T-helper 2 cell treated with Interferon-gamma antibody and Interleukin-4, amounts not matched to agents 5 μg/mL and 100 μg/mL, for 36 hours (primary cell): ENCODE measurements at regions not wholly inside any gene's neighbourhood (a gene's known extent, or its start where the extent isn't known, plus 50 kb on each side); places are given as distances from the start of the nearest gene placed in this dataset.

Source experiments
- DNase-seq: peaks from one replicate; pipeline ENCODE4 v3.0.0; 2021; ENCODE audit warnings: low spot score
- H3K27ac Mint-ChIP-seq: one replicate; pipeline ENCODE4 v1.8.0; 2021; ENCODE audit warnings: mild to moderate bottlenecking, mixed read lengths
- H3K27me3 Mint-ChIP-seq: one replicate; pipeline ENCODE4 v1.8.0; 2021; ENCODE audit warnings: low read depth, mixed read lengths
- H3K36me3 Mint-ChIP-seq: one replicate; pipeline ENCODE4 v1.8.0; 2021; ENCODE audit warnings: low read depth, mixed read lengths
- H3K4me1 Mint-ChIP-seq: one replicate; pipeline ENCODE4 v1.8.0; 2021; ENCODE audit warnings: low read depth, mixed read lengths
- H3K4me3 Mint-ChIP-seq: one replicate; pipeline ENCODE4 v1.8.0; 2022; ENCODE audit warnings: mild to moderate bottlenecking, moderate library complexity, mixed read lengths
- H3K9me3 Mint-ChIP-seq: one replicate; pipeline ENCODE4 v1.8.0; 2021; ENCODE audit warnings: mixed read lengths

DNA sequence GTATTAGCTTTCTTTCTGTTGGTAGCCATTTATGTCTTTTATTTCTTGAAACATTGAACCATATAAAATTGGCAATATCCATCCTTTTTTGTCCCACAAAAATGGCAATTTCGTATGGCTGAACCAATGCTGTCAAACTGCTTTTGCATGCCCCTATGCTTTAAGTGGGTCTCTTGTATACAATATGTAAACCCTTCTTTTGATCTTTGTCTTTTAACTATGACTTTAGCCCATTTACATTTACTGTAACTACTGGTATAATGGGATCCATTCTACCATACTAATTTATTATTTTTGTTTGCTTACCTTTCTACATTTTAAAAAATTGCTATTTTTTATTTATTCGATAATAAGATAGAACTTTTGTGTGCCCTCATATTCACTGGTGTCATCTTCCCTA is 93.4 kb downstream of the TENT4A start:
- no peak overlapping the region for H3K27ac Mint-ChIP-seq
- DNase-seq, result no peak
- no peaks in the 10 kb centered on the region for H3K9me3 Mint-ChIP-seq
- H3K4me3 Mint-ChIP-seq, result no peak overlapping the region
- no peaks in the 10 kb centered on the region for H3K27me3 Mint-ChIP-seq
- H3K36me3 Mint-ChIP-seq, result no peaks in the 10 kb centered on the region
- no peaks in the 10 kb centered on the region for H3K4me1 Mint-ChIP-seq

DNA sequence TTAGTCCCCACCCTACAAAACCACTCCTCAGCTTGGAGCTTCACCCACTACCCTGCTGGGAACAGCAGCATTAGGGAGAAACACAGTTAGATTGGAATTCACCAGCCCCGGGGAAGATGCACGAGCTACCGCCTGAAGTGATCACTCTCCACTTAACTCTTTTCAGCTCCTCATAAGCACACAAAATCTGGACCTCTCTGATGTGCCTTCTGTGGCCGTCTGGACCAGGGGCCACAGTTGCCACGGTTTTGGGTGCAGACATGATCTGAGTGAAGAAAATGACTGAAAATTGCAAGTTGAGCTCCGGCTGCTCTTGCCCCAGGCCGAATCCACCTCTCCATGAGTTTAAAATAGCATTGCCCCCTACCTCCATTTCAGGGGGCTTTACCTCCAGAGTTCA is 95.2 kb downstream of the TENT4A start:
- Mint-ChIP-seq H3K36me3 (no peaks in the 10 kb centered on the region), H3K27me3 (no peaks in the 10 kb centered on the region), H3K27ac (no peak overlapping the region), H3K4me3 (no peak overlapping the region), H3K4me1 (no peaks in the 10 kb centered on the region), H3K9me3 (no peaks in the 10 kb centered on the region)
- no peak for DNase-seq

DNA sequence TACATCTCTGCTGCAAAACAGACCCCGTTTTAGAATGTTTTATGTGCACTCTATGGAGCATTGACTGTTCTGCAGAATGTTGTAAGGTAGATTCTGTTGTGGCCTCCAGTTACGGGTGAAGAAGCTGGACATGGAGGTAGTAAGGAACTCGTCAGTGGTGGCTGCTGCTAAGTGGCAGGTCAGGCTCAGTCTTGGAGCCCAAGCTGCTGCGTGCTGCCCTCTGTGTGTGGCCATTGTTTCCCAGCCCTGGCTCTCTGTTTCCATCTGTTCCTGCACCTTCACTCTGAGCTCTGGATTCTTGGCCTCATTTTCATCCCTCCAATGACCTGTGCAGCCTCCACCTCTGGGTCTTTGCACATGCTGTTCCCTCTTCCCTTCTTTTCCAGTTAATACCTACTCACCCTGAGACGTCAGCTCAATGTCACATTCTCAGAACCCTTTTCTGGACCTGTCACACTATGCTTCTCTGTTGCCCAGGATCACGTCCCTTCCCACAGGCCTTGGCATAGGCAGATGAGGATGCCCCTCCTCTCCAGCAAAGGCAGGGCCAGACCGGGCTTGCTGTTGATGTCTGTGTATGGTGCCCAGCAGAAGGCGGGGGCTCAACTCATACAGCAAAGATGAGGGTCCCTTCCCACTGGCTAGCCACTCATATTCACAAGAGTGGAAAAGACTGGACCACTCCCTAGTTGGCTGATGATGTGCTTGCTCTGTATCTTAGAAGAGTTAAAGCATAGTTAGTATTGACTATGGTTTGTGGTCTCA is 97.6 kb downstream of the TENT4A start:
- no peak overlapping the region for H3K27ac Mint-ChIP-seq
- no peaks in the 10 kb centered on the region for H3K36me3 Mint-ChIP-seq
- H3K4me3 Mint-ChIP-seq, result no peak overlapping the region
- peaks cover 3% of the 10 kb centered on the region for H3K27me3 Mint-ChIP-seq
- no peaks in the 10 kb centered on the region for H3K9me3 Mint-ChIP-seq
- no peak for DNase-seq
- H3K4me1 Mint-ChIP-seq, result no peaks in the 10 kb centered on the region

DNA sequence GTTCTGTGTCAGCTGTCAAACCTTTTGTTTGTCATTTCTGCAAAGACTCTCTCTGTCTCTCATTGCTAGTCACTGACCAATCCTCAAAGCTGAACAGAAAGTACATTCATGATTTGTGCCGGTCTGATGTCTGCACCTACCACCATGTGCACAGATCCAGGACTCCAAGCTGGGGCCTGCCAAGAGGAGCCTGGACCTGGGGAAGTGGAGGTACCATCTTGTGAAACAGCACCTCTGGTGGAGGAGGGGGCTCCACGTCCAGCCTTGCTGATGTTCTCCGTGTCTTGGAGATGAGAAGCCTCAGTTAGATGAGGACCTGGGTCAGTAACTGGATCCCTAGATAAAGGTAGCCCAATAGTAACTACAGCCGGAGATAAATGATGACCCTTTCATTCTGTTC is 98.9 kb downstream of the TENT4A start:
- Mint-ChIP-seq H3K27ac (no peak overlapping the region), H3K4me3 (no peak overlapping the region), H3K27me3 (peaks cover 4% of the 10 kb centered on the region), H3K9me3 (no peaks in the 10 kb centered on the region), H3K36me3 (no peaks in the 10 kb centered on the region), H3K4me1 (no peaks in the 10 kb centered on the region)
- no peak for DNase-seq

- Mint-ChIP-seq H3K27me3 (peaks cover 4% of the 10 kb centered on the region), H3K4me3 (no peak overlapping the region), H3K27ac (no peak overlapping the region), H3K4me1 (no peaks in the 10 kb centered on the region), H3K36me3 (no peaks in the 10 kb centered on the region), H3K9me3 (no peaks in the 10 kb centered on the region)
- DNase-seq, result no peak
Observed at GRCh38 chr5:6812800-6813731, 99.8 kb downstream of the TENT4A start.

GRCh38 chr5:6814816-6815215 is 101.6 kb downstream of the TENT4A start:
- H3K4me1 Mint-ChIP-seq, result no peaks in the 10 kb centered on the region
- H3K9me3 Mint-ChIP-seq, result no peaks in the 10 kb centered on the region
- no peak overlapping the region for H3K27ac Mint-ChIP-seq
- no peak for DNase-seq
- H3K4me3 Mint-ChIP-seq, result no peak overlapping the region
- H3K27me3 Mint-ChIP-seq, result peaks cover 14% of the 10 kb centered on the region
- H3K36me3 Mint-ChIP-seq, result no peaks in the 10 kb centered on the region

DNA sequence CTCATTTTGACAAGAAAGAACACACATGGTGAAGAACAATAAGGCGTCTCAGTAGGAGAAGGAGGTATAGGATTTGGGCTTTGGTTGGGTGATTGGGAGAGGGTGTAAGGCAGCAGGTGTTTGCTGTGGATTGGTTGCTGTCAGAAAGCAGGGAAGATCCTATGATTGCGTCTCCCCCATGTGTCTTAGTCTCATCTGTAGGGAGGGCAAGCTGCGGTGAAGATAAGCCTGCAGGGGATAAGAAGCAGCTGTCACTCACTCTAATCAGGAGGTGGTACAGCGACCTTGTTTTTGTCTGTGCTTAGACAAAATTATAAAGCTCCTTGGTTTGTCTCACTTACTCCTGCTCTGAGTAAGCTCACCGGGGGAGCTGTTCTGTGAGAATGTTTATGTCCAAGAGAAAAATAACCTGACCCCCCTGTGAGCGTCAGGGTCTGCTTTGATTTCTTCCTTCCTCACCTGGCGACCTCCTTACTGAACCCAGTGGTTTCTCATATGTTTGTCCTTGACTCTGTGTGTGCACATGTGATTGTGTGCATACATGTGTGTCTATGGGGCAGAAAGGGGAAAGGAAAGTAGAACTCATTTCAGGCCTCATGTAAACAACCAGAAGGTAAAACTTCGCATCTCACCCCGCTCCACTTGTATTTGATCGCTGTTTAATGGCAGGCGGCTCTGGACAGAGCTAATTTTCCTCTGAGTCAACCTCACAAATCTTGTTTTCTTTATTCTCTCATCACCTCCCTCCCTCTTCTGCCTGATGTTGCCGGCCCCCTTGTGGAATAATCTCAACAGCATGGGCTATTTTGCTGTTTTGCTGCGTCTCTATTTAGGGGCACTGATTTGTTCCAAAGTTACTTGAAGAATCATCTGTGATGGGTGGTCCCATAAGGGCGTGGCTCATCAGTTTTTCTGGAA is 105.6 kb downstream of the TENT4A start:
- H3K4me3 Mint-ChIP-seq, result no peak overlapping the region
- peaks cover 27% of the 10 kb centered on the region for H3K27me3 Mint-ChIP-seq
- H3K9me3 Mint-ChIP-seq, result peaks cover 4% of the 10 kb centered on the region
- no peaks in the 10 kb centered on the region for H3K36me3 Mint-ChIP-seq
- H3K27ac Mint-ChIP-seq, result no peak overlapping the region
- H3K4me1 Mint-ChIP-seq, result peaks cover 8% of the 10 kb centered on the region
- no peak for DNase-seq

DNA sequence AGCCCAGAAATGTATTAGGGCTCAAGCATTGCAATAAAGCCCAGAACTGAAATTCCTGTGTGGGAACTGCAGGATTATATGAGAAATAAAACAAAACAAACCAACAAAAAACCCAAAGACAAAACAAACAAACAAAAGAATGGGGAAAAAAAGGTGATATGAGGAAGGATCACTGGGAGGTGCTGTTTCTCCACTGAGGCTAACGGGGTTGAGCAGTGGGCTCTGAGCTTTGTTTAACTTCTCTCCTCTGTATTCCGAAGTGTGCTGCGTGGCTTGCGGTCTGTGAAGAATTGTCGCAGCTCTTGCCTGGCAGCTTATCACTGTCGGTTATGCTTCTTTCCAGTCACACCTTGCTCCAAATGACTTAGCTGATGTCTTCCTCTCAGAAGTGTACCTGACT is 106.3 kb downstream of the TENT4A start:
- no peak for DNase-seq
- Mint-ChIP-seq H3K36me3 (no peaks in the 10 kb centered on the region), H3K9me3 (peaks cover 4% of the 10 kb centered on the region), H3K27me3 (peaks cover 30% of the 10 kb centered on the region), H3K27ac (no peak overlapping the region), H3K4me3 (no peak overlapping the region), H3K4me1 (peaks cover 10% of the 10 kb centered on the region)

- DNase-seq, result peak; percentile 45
- Mint-ChIP-seq H3K9me3 (peaks cover 4% of the 10 kb centered on the region), H3K4me1 (peaks cover 10% of the 10 kb centered on the region), H3K27ac (no peak overlapping the region), H3K4me3 (no peak overlapping the region), H3K36me3 (no peaks in the 10 kb centered on the region), H3K27me3 (peaks cover 26% of the 10 kb centered on the region)
Observed at GRCh38 chr5:6820851-6821479, 107.7 kb downstream of the TENT4A start.

GRCh38 chr5:6822068-6822467 is 108.8 kb downstream of the TENT4A start:
- Mint-ChIP-seq H3K27ac (no peak overlapping the region), H3K36me3 (no peaks in the 10 kb centered on the region), H3K4me3 (no peak overlapping the region), H3K9me3 (peaks cover 4% of the 10 kb centered on the region), H3K4me1 (peaks cover 10% of the 10 kb centered on the region), H3K27me3 (peaks cover 26% of the 10 kb centered on the region)
- no peak for DNase-seq

DNA sequence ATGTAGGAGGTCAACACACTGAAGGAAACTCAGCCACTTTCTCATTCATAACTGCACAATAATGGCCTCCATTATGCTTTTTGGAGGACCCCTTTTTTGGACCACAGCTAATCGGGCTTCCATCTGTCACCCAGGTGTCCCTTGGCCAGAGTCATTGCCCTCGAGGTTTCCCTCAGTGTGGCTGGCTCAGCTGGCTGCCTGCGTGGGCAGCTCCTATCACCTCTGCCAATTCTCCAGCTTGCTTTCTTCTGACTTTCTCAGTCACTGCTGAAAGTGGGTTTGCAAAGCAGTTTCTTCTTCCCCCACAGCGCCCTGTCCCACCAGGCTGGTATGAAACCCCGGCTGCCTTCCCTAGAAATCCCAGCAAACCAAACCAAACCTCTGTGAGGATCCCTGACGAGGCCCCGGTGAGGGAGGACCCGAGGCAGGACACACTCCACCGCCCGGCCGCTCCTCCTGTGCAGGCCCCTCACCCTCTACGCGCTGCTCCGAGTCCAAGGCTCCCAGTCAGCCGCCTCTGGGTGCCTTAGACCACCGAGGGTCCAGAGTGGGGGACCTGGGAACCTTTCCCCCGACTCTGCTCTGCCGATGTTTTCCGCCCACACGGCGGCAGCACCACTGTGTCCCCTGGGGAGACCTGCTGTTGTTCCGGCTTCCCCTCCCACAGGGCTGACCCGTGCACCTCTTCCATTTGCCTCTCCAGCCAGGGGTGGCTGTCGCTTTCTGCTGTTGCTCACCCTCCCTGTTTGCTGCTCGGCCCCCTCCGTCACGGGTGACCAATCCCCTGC is 109.5 kb downstream of the TENT4A start:
- peaks cover 4% of the 10 kb centered on the region for H3K9me3 Mint-ChIP-seq
- peaks cover 14% of the 10 kb centered on the region for H3K4me1 Mint-ChIP-seq
- peaks cover 26% of the 10 kb centered on the region for H3K27me3 Mint-ChIP-seq
- H3K4me3 Mint-ChIP-seq, result no peak overlapping the region
- H3K36me3 Mint-ChIP-seq, result no peaks in the 10 kb centered on the region
- no peak overlapping the region for H3K27ac Mint-ChIP-seq
- no peak for DNase-seq

- Mint-ChIP-seq H3K27ac (no peak overlapping the region), H3K27me3 (peaks cover 23% of the 10 kb centered on the region), H3K9me3 (peaks cover 4% of the 10 kb centered on the region), H3K36me3 (no peaks in the 10 kb centered on the region), H3K4me1 (peaks cover 25% of the 10 kb centered on the region), H3K4me3 (no peak overlapping the region)
- no peak for DNase-seq
Observed at GRCh38 chr5:6823996-6824395, 110.8 kb downstream of the TENT4A start.
